BJ (cell line): ENCODE measurements at regions not wholly inside any gene's neighbourhood (a gene's known extent, or its start where the extent isn't known, plus 50 kb on each side); places are given as distances from the start of the nearest gene placed in this dataset.

Source experiments
- CTCF ChIA-PET: fragments of 350-600 bp; formaldehyde crosslinking; extraction: SDS; loops from one replicate; lab custom pipeline; 2021; ENCODE audit warnings: antibody characterized with exemption, inconsistent platforms; lab: Yijun Ruan, JAX
- POLR2A ChIA-PET: fragments of 300-600 bp; sonication (Branson Sonifier 250); formaldehyde crosslinking; extraction: SDS; loops from one replicate; lab custom pipeline; 2021; ENCODE audit warnings: antibody characterized with exemption; lab: Charles Lee
- DNase-seq: peaks from one replicate; pipeline ENCODE4 v3.0.0-alpha.2; 2011; ENCODE audit warnings: low read depth
- H3K27me3 ChIP-seq: 2 replicates; pipeline ENCODE4 v1.6.0; 2011; ENCODE audit warnings: low read length; ENCODE audit not compliant: control insufficient read depth, insufficient read depth
- H3K36me3 ChIP-seq: 2 replicates; pipeline ENCODE4 v1.5.1; 2011; ENCODE audit warnings: low read length; ENCODE audit not compliant: control insufficient read depth, insufficient read depth
- H3K4me3 ChIP-seq: 2 replicates; pipeline ENCODE4 v1.5.1; 2011; ENCODE audit warnings: low read depth, mild to moderate bottlenecking, control low read depth, low read length
- TF ChIP-seq, protein P1 (sequence below): IDR thresholded peaks from 2 replicates; pipeline ENCODE4 v1.5.1; 2011; ENCODE audit warnings: low read depth, mild to moderate bottlenecking, control low read depth, inconsistent platforms, low read length, moderate library complexity; ENCODE audit not compliant: insufficient read depth

GRCh38 chr10:78690354-78691111 lies 378.2 kb upstream of the ZMIZ1 start:
- Histone ChIP-seq H3K4me3 (no peak overlapping the region), H3K36me3 (no peaks in the 10 kb centered on the region), H3K27me3 (peaks cover 2% of the 10 kb centered on the region; the same call in 1 of the 2 replicates)
- ChIA-PET POLR2A (no interaction called here), CTCF (interaction anchor here (0.9 to 1.1 kb wide), 2 partner anchors 20 to 359 kb away, joined by 3 read pairs; no protein-coding TSS in a partner anchor)
- DNase-seq = no peak
- TF ChIP-seq, protein P1, sequence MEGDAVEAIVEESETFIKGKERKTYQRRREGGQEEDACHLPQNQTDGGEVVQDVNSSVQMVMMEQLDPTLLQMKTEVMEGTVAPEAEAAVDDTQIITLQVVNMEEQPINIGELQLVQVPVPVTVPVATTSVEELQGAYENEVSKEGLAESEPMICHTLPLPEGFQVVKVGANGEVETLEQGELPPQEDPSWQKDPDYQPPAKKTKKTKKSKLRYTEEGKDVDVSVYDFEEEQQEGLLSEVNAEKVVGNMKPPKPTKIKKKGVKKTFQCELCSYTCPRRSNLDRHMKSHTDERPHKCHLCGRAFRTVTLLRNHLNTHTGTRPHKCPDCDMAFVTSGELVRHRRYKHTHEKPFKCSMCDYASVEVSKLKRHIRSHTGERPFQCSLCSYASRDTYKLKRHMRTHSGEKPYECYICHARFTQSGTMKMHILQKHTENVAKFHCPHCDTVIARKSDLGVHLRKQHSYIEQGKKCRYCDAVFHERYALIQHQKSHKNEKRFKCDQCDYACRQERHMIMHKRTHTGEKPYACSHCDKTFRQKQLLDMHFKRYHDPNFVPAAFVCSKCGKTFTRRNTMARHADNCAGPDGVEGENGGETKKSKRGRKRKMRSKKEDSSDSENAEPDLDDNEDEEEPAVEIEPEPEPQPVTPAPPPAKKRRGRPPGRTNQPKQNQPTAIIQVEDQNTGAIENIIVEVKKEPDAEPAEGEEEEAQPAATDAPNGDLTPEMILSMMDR = no peak

DNA sequence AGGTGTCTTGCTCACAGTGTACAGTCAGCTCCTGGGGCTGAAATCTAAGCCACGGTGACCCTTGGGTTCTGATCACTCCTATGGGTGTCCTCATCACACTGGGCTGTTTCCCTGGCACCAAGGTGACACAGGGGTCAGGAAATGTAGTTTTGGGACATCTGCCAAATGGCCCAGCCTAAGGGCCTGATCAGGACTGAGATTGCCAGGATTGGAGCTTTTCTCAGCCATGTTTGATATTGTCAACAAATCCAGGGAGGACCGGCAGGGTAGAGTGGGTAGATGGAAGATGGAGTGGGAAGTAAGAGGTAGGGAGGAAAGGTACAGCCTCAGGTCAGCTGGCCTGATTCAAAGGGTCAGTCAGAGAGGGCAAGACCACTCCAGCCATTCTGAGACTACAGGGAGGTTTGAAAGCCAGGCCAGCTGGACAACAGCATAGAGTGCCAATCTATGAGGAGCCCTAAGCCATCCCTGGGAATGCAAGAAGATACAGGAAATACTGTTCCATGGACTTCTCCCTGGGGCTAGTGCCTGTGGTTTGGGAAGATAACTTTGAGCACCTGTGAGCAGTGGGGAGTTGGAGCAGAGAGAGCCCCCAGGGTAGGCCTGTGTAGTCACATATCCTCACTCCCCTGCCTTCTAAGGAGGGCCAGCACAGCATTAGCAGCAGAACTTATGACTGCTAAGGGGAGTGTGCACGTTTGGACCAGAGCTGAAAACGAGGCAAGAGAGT lies 377.3 kb upstream of the ZMIZ1 start:
- ChIA-PET CTCF (no interaction called here), POLR2A (no interaction called here)
- no peak overlapping the region for H3K4me3 ChIP-seq
- H3K36me3 ChIP-seq = no peaks in the 10 kb centered on the region
- TF ChIP-seq, protein P1 = no peak
- peaks cover 2% of the 10 kb centered on the region; the same call in 1 of the 2 replicates for H3K27me3 ChIP-seq
- DNase-seq = no peak

GRCh38 chr10:78692071-78692470 lies 376.7 kb upstream of the ZMIZ1 start:
- Histone ChIP-seq H3K27me3 (peaks cover 4% of the 10 kb centered on the region), H3K4me3 (no peak overlapping the region), H3K36me3 (no peaks in the 10 kb centered on the region)
- POLR2A ChIA-PET = no interaction called here
- DNase-seq = no peak
- CTCF ChIA-PET = no interaction called here
- TF ChIP-seq, protein P1 = no peak

GRCh38 chr10:78695846-78696245 lies 372.9 kb upstream of the ZMIZ1 start:
- DNase-seq = no peak
- TF ChIP-seq, protein P1 = no peak
- Histone ChIP-seq H3K27me3 (peaks cover 2% of the 10 kb centered on the region), H3K4me3 (no peak overlapping the region), H3K36me3 (no peaks in the 10 kb centered on the region)
- CTCF ChIA-PET = no interaction called here
- POLR2A ChIA-PET = interaction anchor here (0.7 kb wide), 1 partner anchor 18 kb away, joined by 12 read pairs; no protein-coding TSS in a partner anchor

- H3K36me3 ChIP-seq = no peaks in the 10 kb centered on the region
- H3K27me3 ChIP-seq = peaks cover 2% of the 10 kb centered on the region
- ChIA-PET CTCF (no interaction called here), POLR2A (no interaction called here)
- TF ChIP-seq, protein P1 = no peak
- H3K4me3 ChIP-seq = no peak overlapping the region
- DNase-seq = no peak
These were observed 371.9 kb upstream of the ZMIZ1 start for GRCh38 chr10:78696791-78697395.
